HG03025 (cell line): ENCODE measurements at regions not wholly inside any gene's neighbourhood (a gene's known extent, or its start where the extent isn't known, plus 50 kb on each side); places are given as distances from the start of the nearest gene placed in this dataset.
"Not testable (repeated sequence)": the region's sequence is repeated elsewhere in the genome, so short reads cannot be mapped to it uniquely, and the experiment has no call there.

Experiments used
- ATAC-seq: cut with Tn5 transposase; IDR thresholded peaks from one replicate; pipeline ENCODE4 v1.9.1; 2021; ENCODE audit warnings: mild to moderate bottlenecking, moderate library complexity; ENCODE audit not compliant: unreplicated experiment, low FRiP score

DNA sequence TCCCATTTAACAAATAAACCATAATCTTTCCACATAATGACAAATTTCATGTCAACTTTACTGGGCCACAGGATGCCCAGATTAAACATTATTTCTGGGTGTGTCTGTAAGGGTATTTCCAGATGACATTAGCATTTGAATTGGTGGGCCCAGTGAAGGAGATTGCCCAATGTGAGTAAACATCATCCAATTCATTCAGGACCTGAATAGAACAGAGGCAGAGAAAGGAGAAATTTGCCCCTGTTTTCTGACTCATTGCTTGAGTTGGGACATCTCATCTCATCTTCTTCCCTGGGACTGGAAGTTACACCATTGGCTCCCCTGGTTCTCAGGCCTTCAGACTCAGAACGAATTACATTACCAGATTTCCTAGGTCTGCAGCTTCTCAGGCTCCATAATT lies 142.9 kb downstream of the TPBG start:
- no peak for ATAC-seq

DNA sequence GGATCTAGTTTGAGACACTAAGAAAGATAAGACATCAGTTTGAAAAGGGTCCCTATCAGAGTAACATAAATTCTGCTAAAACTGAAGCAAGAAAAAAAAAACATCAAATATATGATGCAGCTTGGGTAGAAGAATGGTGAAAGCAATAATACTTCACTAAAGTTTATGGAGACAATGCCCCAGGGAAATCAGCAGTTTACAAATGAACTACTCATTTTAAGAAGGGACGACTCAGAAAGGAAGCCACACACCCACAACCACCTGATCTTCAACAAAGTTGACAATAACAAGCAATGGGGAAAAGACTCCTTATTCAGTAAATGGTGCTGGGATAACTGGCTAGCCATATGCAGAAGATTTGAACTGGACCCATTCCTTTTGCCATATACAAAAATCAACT lies 143.5 kb downstream of the TPBG start:
- no peak for ATAC-seq

DNA sequence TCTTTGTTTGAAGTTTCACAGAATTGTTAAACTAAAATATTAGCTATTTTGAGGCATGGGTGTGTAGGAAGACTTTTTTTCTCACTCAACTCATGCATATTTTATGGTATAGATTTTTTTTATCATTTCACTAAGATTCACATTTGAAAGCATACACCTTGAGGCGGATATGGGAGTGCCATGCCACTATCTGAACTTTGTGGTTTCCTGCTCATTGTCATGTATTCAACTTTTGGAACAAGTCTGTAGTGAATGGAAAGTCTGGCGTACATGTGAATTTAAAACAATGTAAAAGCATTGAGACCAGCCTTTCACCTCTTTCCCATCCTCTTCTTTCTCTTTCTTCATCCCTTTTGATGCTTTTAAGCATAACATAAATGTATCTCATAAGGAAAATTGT lies 147.9 kb downstream of the TPBG start:
- ATAC-seq: no peak

DNA sequence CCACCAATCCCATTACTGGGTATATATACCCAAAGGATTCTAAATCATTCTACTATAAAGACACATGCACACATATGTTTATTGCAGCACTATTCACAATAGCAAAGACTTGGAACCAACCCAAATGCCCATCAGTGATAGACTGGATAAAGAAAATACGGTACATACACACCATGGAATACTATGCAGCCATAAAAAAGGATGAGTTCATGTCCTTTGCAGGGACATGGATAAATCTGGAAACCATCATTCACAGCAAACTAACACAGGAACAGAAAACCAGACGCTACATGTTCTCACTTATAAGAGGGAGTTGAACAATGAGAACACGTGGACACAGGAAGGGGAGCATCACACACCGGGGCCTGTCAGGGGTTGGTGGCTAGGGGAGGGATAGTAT lies 154.3 kb downstream of the TPBG start:
- ATAC-seq: not testable (repeated sequence)

DNA sequence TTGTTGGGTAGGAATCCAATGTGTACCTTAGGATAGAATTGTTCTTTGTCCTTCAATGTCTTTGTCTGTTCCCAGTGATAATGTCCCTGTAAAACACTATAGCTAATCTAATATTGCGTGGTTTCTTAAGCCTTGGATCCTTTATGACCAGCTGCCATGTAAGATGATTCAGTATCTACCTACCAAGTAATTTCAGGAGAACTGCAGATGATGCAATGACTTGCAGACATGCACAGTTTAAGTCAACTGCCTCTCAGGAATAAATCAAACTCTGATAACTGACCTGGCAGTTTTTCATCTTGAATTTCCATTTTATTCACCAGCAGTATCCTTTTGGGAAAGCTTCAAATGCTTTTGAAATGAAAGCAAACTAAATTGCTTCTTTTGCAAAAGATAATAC lies 157.8 kb downstream of the TPBG start:
- ATAC-seq: no peak

DNA sequence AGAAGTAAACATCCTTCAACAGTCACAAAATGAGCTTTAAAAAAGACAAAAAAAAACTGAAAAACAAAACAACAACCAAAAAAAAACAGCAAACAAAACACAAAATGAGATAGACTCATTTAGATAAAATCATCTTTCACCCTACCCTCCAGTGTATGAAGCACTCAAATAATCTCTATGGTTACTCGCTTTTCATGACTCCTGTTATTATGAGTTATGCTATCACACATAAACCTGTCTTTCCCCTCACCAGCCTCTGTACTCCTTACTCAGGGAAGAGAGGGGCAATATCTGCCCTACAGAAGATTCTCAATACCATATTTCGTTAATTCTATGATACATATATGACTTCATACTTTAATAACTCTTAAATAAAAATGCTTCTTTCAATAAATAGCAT lies 158.2 kb downstream of the TPBG start:
- ATAC-seq: no peak

DNA sequence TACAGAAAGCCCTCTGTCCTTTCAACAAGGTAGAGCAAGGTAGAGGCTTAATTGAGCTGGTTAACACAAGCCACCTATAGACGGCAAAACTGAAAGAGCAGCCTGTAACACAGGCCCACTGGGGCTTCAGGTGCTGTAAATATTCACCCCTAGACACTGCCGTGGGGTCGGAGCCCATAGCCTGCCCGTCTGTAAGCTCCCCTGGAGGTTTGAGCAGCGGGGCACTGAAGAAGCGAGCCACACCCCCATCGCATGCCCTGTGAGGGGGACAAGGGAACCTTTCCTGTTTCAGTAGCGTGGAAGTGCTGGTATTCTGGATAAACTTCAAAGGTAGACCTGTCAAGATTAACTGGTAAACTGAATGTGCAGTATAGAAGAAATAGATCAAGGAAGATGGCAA lies 160.4 kb downstream of the TPBG start:
- ATAC-seq: no peak

DNA sequence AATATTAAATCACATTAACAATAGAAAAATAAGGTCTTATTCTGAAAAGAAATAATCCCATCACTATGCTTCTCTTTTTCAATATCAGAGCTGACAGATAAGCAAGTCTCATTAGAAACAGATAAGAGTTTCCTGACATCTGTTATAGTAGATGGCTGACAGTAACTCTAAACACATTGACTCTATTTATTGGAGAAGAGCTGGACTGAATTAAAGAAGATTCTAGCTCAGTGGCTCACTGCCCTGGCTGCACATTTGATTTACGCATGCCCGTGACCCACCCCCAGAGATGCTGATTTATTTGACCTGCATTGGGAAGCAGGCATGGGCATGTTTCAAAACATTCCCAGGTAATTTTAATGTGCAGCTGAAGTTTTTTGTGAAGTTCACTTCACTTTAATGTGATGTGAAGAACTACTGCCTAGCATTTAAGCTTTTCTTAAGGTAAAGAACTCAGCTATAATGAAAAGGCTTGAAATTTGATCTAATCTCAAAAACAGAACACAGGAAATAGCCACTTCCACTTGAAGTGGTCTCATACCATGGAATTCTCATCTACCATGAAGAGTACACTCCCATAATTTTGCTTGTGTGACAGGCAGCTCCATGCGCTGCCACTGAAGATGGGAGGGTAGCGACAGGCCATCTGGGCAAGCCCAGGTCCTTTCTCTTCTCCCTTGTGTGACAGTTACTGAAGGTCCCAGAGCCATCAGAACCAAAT lies 162.3 kb downstream of the TPBG start:
- ATAC-seq: no peak

DNA sequence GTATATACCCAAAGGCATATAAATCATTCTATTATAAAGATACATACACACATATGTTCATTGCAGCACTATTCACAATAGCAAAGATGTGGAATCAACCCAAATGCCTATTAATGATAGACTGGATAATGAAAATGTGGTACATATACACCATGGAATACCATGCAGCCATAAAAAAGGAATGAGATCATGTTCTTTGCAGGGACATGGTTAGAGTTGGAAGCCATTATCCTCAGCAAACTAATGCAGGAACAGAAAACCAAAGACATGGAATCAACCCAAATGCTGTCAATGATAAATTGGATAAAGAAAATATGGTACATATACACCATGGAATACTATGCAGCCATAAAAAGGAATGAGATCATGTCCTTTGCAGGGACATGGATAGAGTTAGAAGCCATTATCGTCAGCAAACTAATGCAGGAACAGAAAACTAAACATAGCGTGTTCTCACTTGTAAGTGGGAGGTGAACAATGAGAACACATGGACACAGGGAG lies 166.4 kb downstream of the TPBG start:
- ATAC-seq: not testable (repeated sequence)

DNA sequence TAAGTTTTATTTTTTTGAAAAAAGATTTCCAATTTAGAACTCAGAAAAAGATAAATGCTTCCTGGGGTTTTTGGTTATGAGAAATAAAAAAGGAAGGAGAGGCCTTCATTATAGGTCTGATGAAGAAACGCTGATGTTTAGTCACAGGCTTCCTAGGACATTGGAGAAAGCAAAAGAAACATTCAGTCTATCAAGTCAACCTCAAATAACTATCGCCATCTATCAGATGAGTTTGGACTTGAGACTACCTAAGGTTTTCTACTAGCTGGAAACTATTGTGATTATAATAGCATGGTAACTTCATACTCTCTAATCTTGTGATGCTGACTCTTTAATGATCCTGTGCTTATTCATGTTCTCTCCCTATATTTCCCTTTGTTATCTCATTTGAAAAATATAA lies 171.3 kb downstream of the TPBG start:
- no peak for ATAC-seq

DNA sequence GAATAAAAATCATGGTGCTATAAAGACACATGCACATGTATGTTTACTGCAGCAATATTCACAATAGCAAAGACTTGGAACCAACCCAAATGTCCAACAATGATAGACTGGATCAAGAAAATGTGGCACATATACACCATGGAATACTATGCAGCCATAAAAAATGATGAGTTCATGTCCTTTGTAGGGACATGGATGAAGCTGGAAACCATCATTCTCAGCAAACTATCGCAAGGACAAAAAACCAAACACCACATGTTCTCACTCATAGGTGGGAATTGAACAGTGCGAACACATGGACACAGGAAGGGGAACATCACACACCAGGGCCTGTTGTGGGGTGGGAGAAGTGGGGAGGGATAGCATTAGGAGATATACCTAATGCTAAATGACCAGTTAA lies 185.9 kb downstream of the TPBG start:
- ATAC-seq: not testable (repeated sequence)

DNA sequence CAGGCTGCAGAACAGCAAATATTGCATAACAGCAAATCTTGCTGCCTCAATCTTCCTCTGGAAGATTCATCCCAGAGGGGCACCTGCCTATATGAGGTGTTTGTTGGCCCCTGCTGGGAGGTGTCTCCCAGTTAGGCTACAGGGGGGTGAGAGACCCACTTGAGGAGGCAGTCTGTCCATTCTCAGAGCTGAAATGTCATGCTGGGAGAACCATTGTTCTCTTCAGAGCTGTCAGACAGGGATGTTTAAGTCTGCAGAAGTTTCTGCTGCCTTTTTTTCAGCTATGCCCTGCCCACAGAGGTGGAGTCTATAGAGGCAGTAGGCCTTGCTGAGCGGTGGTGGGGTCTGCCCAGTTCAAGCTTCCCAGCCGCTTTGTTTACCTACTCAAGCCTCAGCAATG lies 187.7 kb downstream of the TPBG start:
- not testable (repeated sequence) for ATAC-seq

DNA sequence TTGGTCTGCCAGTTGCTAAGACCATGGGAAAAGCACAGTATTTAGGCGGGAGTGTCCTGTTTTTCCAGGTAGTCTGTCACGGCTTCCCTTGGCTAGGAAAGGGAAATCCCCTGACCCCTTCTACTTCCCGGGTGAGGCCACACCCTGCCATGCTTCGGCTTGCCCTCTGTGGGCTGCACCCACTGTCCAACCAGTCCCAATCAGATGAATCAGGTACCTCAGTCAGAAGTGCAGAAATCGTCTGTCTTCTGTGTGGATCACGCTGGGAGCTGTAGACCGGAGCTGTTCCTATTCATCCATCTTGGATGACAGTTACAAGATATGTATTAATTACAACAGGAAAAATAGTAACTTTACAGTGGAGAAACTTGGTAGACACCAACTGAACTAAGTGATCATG lies 188.2 kb downstream of the TPBG start:
- ATAC-seq: no peak

DNA sequence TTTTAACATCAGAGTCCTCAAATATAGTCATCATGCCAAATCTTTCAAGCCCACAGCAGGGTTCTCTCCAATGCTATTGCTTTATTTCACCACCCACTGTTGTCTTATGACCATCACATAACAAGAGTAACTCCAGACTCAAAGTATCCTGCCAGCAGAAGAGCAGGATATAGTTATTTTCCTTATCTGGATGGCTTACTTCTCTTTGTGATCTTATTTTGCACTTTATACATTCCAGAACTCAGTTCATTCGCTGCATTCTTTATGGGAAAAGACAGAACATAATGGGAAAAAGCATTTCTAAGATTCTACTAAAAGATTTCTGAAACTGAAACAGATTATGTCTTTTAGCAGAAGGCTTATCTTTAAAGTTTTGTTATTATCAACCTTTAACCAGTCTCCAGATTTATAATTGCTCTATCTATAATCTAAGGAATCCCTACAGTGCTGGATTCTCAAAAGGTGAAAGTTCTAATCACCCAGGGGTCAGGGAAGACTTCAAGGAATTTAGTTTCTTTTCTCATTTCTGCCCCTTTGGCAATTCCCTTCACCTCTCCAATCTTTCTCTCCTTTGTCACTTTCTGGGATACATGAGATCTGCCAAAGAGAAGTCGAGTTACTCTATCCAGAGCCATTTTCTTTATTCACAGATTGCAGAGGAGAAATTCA lies 190.4 kb downstream of the TPBG start:
- no peak for ATAC-seq

DNA sequence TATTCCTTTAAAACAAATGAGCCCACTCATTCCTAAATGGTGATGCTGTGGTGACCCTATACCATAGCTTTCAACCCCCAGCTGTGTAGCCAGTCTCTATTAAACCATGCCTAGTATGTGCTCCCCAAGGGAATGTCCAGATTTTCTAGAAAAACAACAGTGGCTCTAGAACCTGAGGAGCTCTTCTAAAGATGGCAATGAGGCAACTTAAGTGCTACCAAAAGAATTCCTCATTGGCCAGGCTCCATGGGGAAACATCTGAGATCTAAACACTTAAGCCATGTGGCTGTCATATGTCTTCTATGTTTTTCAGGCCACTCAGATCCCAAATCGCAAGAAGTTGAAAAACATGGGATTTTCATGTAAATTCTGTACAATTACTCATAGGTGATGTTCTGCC lies 191.0 kb downstream of the TPBG start:
- ATAC-seq: no peak

DNA sequence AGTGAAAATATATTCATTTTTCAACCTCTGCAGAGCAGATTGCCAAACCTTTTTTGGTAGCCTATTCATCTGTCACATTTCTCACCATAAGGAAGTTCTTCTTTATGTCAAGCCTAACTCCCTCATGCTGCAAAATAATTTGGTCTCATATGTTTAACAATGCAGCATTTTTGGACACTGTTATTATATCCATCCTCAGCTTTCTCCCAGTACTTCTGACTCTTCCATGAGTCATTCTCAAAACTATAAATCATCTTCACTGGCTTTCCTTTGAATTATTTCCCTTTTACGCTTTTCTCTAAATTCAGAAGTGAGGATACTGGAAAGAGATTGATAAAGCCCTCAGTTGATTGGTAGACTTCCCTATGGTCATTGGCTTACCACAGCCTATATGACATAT lies 192.2 kb downstream of the TPBG start:
- ATAC-seq: no peak

DNA sequence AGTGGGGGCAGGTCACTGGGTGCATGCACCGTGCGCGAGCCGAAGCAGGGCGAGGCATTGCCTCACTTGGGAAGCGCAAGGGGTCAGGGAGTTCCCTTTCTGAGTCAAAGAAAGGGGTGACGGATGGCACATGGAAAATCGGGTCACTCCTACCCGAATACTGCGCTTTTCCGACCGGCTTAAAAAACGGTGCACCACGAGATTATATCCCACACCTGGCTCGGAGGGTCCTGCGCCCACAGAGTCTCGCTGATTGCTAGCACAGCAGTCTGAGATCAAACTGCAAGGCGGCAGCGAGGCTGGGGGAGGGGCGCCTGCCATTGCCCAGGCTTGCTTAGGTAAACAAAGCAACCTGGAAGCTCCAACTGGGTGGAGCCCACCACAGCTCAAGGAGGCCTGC lies 194.9 kb downstream of the TPBG start:
- ATAC-seq: not testable (repeated sequence)

DNA sequence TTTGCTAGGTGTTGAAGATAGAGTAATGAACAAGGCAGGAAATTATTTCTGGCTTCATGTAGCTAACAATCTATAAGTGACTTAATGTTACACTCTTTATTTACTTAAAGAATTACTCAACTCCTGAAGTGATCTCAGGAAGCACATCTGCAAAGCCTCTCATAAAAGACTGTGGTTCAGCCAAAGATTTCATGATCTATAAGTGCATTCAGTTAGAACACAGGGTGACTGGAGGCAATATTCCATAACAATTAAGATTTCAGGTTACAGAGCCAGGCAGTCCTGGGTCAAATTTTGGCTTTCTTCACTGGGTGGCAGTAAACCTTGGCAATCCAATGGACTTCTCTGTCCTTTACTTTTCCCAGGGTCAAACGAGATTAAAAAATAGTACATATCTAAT lies 204.0 kb downstream of the TPBG start:
- ATAC-seq: no peak

DNA sequence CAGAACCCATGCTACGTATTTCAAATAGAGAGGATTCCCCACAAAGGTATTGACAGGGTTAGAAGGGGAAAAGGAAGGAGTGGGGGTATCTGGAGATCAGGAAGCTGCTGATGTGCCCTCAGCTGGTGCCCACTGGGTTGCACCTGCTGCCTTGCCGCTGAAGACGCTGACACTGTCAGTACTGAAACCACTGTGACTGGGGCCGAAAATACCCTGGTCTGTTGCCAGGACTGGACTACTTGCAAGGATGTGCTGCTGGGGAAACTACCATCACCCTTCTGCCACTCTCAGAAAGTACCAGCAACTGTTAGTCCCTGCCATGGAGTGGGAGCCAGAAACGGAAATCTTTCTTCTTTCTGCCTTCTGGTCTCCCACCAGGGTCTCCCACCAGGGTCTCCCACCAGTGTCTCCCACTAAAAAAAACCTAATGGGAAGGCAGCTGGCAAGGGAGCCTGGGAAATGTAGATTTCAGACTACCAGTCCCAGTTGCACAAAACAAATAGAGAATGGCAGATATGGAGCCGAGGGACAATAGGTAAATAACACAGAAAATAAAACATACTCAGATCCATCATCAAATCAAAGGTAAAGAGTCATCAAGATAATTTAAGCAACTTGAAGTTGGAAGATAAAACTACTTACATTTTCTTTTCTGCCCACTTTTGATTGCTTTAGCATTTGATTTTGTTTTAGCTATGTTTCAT lies 204.8 kb downstream of the TPBG start:
- ATAC-seq: peak; percentile 87

DNA sequence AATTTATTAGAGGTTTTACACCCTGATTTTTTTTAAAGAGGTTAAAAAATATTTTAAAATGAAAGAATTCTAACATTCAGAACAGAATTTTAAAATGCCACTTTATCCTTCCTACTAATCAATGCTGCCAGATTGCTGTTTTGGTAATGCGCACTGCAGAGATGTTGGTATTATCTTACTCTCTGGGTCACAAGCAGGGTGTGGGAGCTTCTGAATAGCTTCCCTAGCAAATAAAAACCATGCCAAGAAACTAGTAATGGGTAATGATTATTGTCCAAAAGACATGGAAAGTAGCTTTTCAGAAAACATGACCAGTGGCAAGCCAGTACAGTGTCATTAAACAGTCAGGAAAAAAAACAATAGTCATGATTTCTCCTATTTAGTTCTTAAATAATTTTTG lies 205.4 kb downstream of the TPBG start:
- no peak for ATAC-seq

DNA sequence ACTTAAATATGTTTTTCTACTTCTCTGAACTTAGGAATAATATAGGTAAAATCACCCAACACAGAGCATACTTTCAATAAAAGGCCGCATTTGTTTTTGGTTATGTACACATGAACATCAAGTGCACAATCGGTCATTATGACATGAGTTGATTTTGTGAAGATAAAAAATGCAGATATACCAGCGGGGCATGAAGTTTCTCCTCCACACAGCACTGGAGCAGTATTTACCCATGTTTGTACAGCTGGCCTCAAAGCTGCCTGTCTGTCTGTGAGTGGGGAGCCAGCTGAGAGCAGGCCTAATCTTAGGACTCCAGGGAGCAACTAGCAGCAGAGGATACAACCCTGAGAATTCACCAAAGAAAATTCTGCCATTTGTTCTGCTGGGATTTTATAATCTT lies 206.5 kb downstream of the TPBG start:
- no peak for ATAC-seq

DNA sequence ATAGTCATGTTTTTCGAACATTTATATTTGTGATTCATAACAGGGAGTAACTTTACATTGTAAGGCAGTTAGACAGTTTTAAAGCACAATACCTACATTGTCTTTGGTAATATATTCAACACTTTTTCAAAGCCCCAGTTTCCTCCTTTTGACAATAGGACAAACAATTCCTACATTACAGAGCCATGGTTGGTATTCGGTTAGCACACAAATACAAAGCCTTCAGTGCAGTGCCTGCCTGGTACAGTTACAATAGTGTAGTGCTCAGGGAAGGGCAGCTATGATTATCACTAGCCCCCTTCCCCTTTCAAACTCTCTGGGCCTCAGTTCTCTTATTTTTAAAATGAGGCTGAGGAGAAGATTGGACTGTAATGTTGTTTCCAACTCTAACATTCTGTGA lies 207.8 kb downstream of the TPBG start:
- ATAC-seq: no peak
